ENCODE measurements at regions not wholly inside any gene's neighbourhood (a gene's known extent, or its start where the extent isn't known, plus 50 kb on each side); places are given as distances from the start of the nearest gene placed in this dataset.

- TF ChIP-seq RBM22 (optimal IDR thresholded peaks at IDR 0.05; ENCODE audit: low read length), result peak; percentile 64
- TF ChIP-seq BCLAF1 (IDR thresholded peaks at IDR 0.05), result no peak
- Histone ChIP-seq H3K9ac (ENCODE audit: insufficient read depth, low read depth, low read length) (no peak overlapping the region), H3K79me2 (ENCODE audit: insufficient read depth, low read length) (peaks cover 35% of the 10 kb centered on the region), H3K27ac (ENCODE audit: extremely low read length, insufficient read depth, low read length) (no peak overlapping the region), H2AFZ (ENCODE audit: low read length) (no peak overlapping the region), H3K9me3 (ENCODE audit: low read length) (no peaks in the 10 kb centered on the region), H3K36me3 (replicated peaks in 1 of 2; ENCODE audit: control insufficient read depth in 1 of 2, insufficient read depth in 2 of 2, low read length in 2 of 2) (peaks cover 43 to 86% of the 10 kb centered on the region in 2 experiments), H3K27me3 (ENCODE audit: control insufficient read depth in 1 of 2, insufficient read depth in 2 of 2, low read length in 2 of 2) (no peaks in the 10 kb centered on the region), H4K20me1 (ENCODE audit: insufficient read depth, low read length) (peaks cover 35% of the 10 kb centered on the region), H3K4me3 (replicated peaks in 1 of 3; ENCODE audit: insufficient read depth in 1 of 3, low read depth in 2 of 3, low read length in 3 of 3) (no peak overlapping the region), H3K4me1 (ENCODE audit: insufficient read depth, low read length) (peaks cover 45% of the 10 kb centered on the region), H3K4me2 (ENCODE audit: low read depth, low read length) (no peak overlapping the region)
- FAIRE-seq, result no peak
- DNase-seq (ENCODE audit: low spot score), result no peak
- no peak for ATAC-seq
- in situ Hi-C loops (cut with HindIII; ENCODE audit: extremely low pct_ligation_motif_present, low pct_unique_long_range_greater_than_20kb) (no loop called here), intact Hi-C loops (cut with micrococcal nuclease; ENCODE audit: unreplicated experiment) (no loop called here)
- CTCF ChIA-PET (ENCODE audit: low intra/inter-chr PET ratio, low total read pairs), result no interaction called here
- no TSS peak for BruUV-seq (replicated peaks)
- WGBS (ENCODE audit: low lambda C conversion rate), result 97% methylated on average over 8 of the region's 8 CpGs
- POLR2A ChIA-PET, result no interaction called here
Measured at GRCh38 chr9:731474-731873, 110.0 kb upstream of the DMRT1 start.

GRCh38 chr9:734831-735511, 106.5 kb upstream of the DMRT1 start:
- 85% methylated on average over 7 of the region's 9 CpGs for WGBS (ENCODE audit: low lambda C conversion rate)
- Histone ChIP-seq H3K4me1 (ENCODE audit: insufficient read depth, low read length) (peaks cover 42% of the 10 kb centered on the region), H3K9ac (ENCODE audit: insufficient read depth, low read depth, low read length) (no peak overlapping the region), H3K79me2 (ENCODE audit: insufficient read depth, low read length) (peaks cover 6% of the 10 kb centered on the region), H3K27me3 (ENCODE audit: control insufficient read depth in 1 of 2, insufficient read depth in 2 of 2, low read length in 2 of 2) (no peaks in the 10 kb centered on the region), H3K27ac (ENCODE audit: extremely low read length, insufficient read depth, low read length) (no peak overlapping the region), H3K4me2 (ENCODE audit: low read depth, low read length) (no peak overlapping the region), H3K4me3 (replicated peaks in 1 of 3; ENCODE audit: insufficient read depth in 1 of 3, low read depth in 2 of 3, low read length in 3 of 3) (no peak overlapping the region), H4K20me1 (ENCODE audit: insufficient read depth, low read length) (peaks cover 3% of the 10 kb centered on the region; the same call in 1 of the 2 replicates), H2AFZ (ENCODE audit: low read length) (no peak overlapping the region), H3K9me3 (ENCODE audit: low read length) (no peaks in the 10 kb centered on the region), H3K36me3 (replicated peaks in 1 of 2; ENCODE audit: control insufficient read depth in 1 of 2, insufficient read depth in 2 of 2, low read length in 2 of 2) (peaks cover 52 to 92% of the 10 kb centered on the region in 2 experiments)
- intact Hi-C loops (cut with micrococcal nuclease; ENCODE audit: unreplicated experiment) (no loop called here), in situ Hi-C loops (cut with HindIII; ENCODE audit: extremely low pct_ligation_motif_present, low pct_unique_long_range_greater_than_20kb) (no loop called here)
- DNase-seq (ENCODE audit: low spot score), result peak; percentile 79
- BruUV-seq (replicated peaks), result no TSS peak
- ATAC-seq, result peak; percentile 60
- peak; percentile 42 for FAIRE-seq
- ChIA-PET CTCF (ENCODE audit: low intra/inter-chr PET ratio, low total read pairs) (no interaction called here), POLR2A (interaction anchor here (0.7 to 1.7 kb wide), 6 partner anchors 12 to 61 kb away, joined by 3 to 6 read pairs (median 3); no protein-coding TSS in a partner anchor)
- TF ChIP-seq ZNF160 (CRISPR knock-in tag; IDR thresholded peaks at IDR 0.05) (no peak), POLR2A (IDR thresholded peaks at IDR 0.05; ENCODE audit: insufficient read depth in 1 of 2, low read depth in 2 of 2, low read length in 2 of 2) (no peak; a peak in 1 of 4 replicates), ZNF629 (CRISPR knock-in tag; conservative IDR thresholded peaks at IDR 0.05) (no peak), ZNF792 (CRISPR knock-in tag; IDR thresholded peaks at IDR 0.05) (peak; percentile 23; the same call in 1 of the 2 replicates), BCL3 (CRISPR knock-in tag; IDR thresholded peaks at IDR 0.05) (no peak), STAT5B (CRISPR knock-in tag; IDR thresholded peaks at IDR 0.05) (no peak), RXRA (CRISPR knock-in tag; IDR thresholded peaks at IDR 0.05) (peak; percentile 97), IKZF5 (CRISPR knock-in tag; IDR thresholded peaks at IDR 0.05) (peak; percentile 68; the same call in 1 of the 2 replicates), EEA1 (CRISPR knock-in tag; IDR thresholded peaks at IDR 0.05; ENCODE audit: borderline replicate concordance) (no peak), SRF (IDR thresholded peaks at IDR 0.05; ENCODE audit: low read depth, low read length) (no peak), NR0B2 (CRISPR knock-in tag; IDR thresholded peaks at IDR 0.05) (no peak), ZNF121 (CRISPR knock-in tag; IDR thresholded peaks at IDR 0.05) (no peak)

Data from HepG2 (cell line).